HG02885 (cell line): ENCODE measurements at regions not wholly inside any gene's neighbourhood (a gene's known extent, or its start where the extent isn't known, plus 50 kb on each side); places are given as distances from the start of the nearest gene placed in this dataset.

Experiments used
- ATAC-seq: cut with Tn5 transposase; IDR thresholded peaks from one replicate; pipeline ENCODE4 v1.9.1; 2021; ENCODE audit warnings: mild to moderate bottlenecking; ENCODE audit not compliant: unreplicated experiment, poor library complexity

GRCh38 chr10:78374331-78375028, 340.8 kb downstream of the RPS24 start:
- ATAC-seq: no peak

- no peak for ATAC-seq
These were observed 342.5 kb downstream of the RPS24 start for GRCh38 chr10:78375854-78376785.

GRCh38 chr10:78377356-78377755, 343.7 kb downstream of the RPS24 start:
- ATAC-seq: no peak

GRCh38 chr10:78378192-78378591, 344.5 kb downstream of the RPS24 start:
- no peak for ATAC-seq

GRCh38 chr10:78381107-78381506, 347.4 kb downstream of the RPS24 start:
- no peak for ATAC-seq

GRCh38 chr10:78382047-78382446, 348.4 kb downstream of the RPS24 start:
- ATAC-seq: no peak

- no peak for ATAC-seq
These were observed 349.1 kb downstream of the RPS24 start for GRCh38 chr10:78382772-78383171.

- ATAC-seq: no peak
These were observed 349.9 kb downstream of the RPS24 start for GRCh38 chr10:78383378-78384048.

- no peak for ATAC-seq
These were observed 350.4 kb downstream of the RPS24 start for GRCh38 chr10:78384049-78384431.

GRCh38 chr10:78385599-78385998, 351.9 kb downstream of the RPS24 start:
- no peak for ATAC-seq

GRCh38 chr10:78386509-78386908, 352.8 kb downstream of the RPS24 start:
- ATAC-seq: no peak

- ATAC-seq: no peak
These were observed 354.8 kb downstream of the RPS24 start for GRCh38 chr10:78388331-78389050.

- no peak for ATAC-seq
These were observed 355.8 kb downstream of the RPS24 start for GRCh38 chr10:78389419-78389818.

GRCh38 chr10:78390051-78390450, 356.4 kb downstream of the RPS24 start:
- no peak for ATAC-seq

- no peak for ATAC-seq
These were observed 357.2 kb downstream of the RPS24 start for GRCh38 chr10:78390817-78391216.

- ATAC-seq: no peak
These were observed 357.9 kb downstream of the RPS24 start for GRCh38 chr10:78391585-78391984.

GRCh38 chr10:78392197-78392596, 358.5 kb downstream of the RPS24 start:
- no peak for ATAC-seq

- no peak for ATAC-seq
These were observed 359.4 kb downstream of the RPS24 start for GRCh38 chr10:78393094-78393493.

GRCh38 chr10:78394047-78394446, 360.4 kb downstream of the RPS24 start:
- ATAC-seq: no peak

GRCh38 chr10:78395162-78395561, 361.5 kb downstream of the RPS24 start:
- ATAC-seq: no peak
